ENCODE measurements at regions not wholly inside any gene's neighbourhood (a gene's known extent, or its start where the extent isn't known, plus 50 kb on each side); places are given as distances from the start of the nearest gene placed in this dataset.

- no peak for DNase-seq (ENCODE audit: low spot score)
- Histone ChIP-seq H3K27ac (no peak overlapping the region), H3K4me3 (no peak overlapping the region), H3K4me1 (replicated peaks) (no peaks in the 10 kb centered on the region), H3K27me3 (replicated peaks; ENCODE audit: insufficient read depth) (peaks cover 2% of the 10 kb centered on the region), H3K36me3 (no peaks in the 10 kb centered on the region), H3K9me3 (no peaks in the 10 kb centered on the region)
- no peak for TF ChIP-seq POLR2A (IDR thresholded peaks at IDR 0.05)
- no peak for TF ChIP-seq CTCF (IDR thresholded peaks at IDR 0.05)
- TF ChIP-seq POLR2AphosphoS5 (IDR thresholded peaks at IDR 0.05), result no peak
- intact Hi-C loops (cut with DNase I), result no loop called here
- 87% methylated on average over 5 of the region's 5 CpGs for WGBS
Measured at GRCh38 chr11:19394525-19395016, 153.8 kb upstream of the E2F8 start.

- TF ChIP-seq POLR2A (IDR thresholded peaks at IDR 0.05) (no peak), POLR2AphosphoS5 (IDR thresholded peaks at IDR 0.05) (no peak), CTCF (IDR thresholded peaks at IDR 0.05) (no peak)
- no peaks in the 10 kb centered on the region for H3K36me3 ChIP-seq
- WGBS, result 60% methylated on average over 1 of the region's 1 CpG
Measured at GRCh38 chr11:19393941-19394340, 153.2 kb upstream of the E2F8 start.

GRCh38 chr11:19392847-19393518 is 152.2 kb upstream of the E2F8 start:
- TF ChIP-seq CTCF (IDR thresholded peaks at IDR 0.05), result no peak
- TF ChIP-seq POLR2AphosphoS5 (IDR thresholded peaks at IDR 0.05), result no peak
- TF ChIP-seq POLR2A (IDR thresholded peaks at IDR 0.05), result no peak
- no peak overlapping the region for H3K27ac ChIP-seq
- DNase-seq (ENCODE audit: low spot score), result no peak
- no peaks in the 10 kb centered on the region for H3K36me3 ChIP-seq
- H3K4me1 ChIP-seq (replicated peaks), result no peaks in the 10 kb centered on the region
- 73% methylated on average over 3 of the region's 3 CpGs for WGBS
- no peak overlapping the region for H3K4me3 ChIP-seq
- intact Hi-C loops (cut with DNase I), result no loop called here
- H3K27me3 ChIP-seq (replicated peaks; ENCODE audit: insufficient read depth), result no peaks in the 10 kb centered on the region
- H3K9me3 ChIP-seq, result no peaks in the 10 kb centered on the region

More at GRCh38 chr11:19393941-19394340, 153.2 kb upstream of the E2F8 start:
- peaks cover 2% of the 10 kb centered on the region for H3K27me3 ChIP-seq (replicated peaks; ENCODE audit: insufficient read depth)
- H3K4me3 ChIP-seq, result no peak overlapping the region
- no peak overlapping the region for H3K27ac ChIP-seq
- no peaks in the 10 kb centered on the region for H3K9me3 ChIP-seq
- DNase-seq (ENCODE audit: low spot score), result no peak
- intact Hi-C loops (cut with DNase I), result no loop called here
- no peaks in the 10 kb centered on the region for H3K4me1 ChIP-seq (replicated peaks)

- Histone ChIP-seq H3K36me3 (no peaks in the 10 kb centered on the region), H3K9me3 (no peaks in the 10 kb centered on the region), H3K27ac (no peak overlapping the region), H3K27me3 (replicated peaks; ENCODE audit: insufficient read depth) (no peaks in the 10 kb centered on the region), H3K4me3 (no peak overlapping the region), H3K4me1 (replicated peaks) (no peaks in the 10 kb centered on the region)
- TF ChIP-seq POLR2A (IDR thresholded peaks at IDR 0.05) (no peak), CTCF (IDR thresholded peaks at IDR 0.05) (no peak), POLR2AphosphoS5 (IDR thresholded peaks at IDR 0.05) (no peak)
- intact Hi-C loops (cut with DNase I), result no loop called here
- DNase-seq (ENCODE audit: low spot score), result no peak
- WGBS, result 64% methylated on average over 3 of the region's 3 CpGs
Measured at GRCh38 chr11:19392321-19392720, 151.6 kb upstream of the E2F8 start.

GRCh38 chr11:19391652-19392051 is 150.9 kb upstream of the E2F8 start:
- intact Hi-C loops (cut with DNase I), result no loop called here
- Histone ChIP-seq H3K4me3 (no peak overlapping the region), H3K36me3 (no peaks in the 10 kb centered on the region), H3K27me3 (replicated peaks; ENCODE audit: insufficient read depth) (no peaks in the 10 kb centered on the region), H3K9me3 (no peaks in the 10 kb centered on the region), H3K27ac (no peak overlapping the region), H3K4me1 (replicated peaks) (no peaks in the 10 kb centered on the region)
- WGBS, result 72% methylated on average over 2 of the region's 2 CpGs
- TF ChIP-seq POLR2A (IDR thresholded peaks at IDR 0.05) (no peak), CTCF (IDR thresholded peaks at IDR 0.05) (no peak), POLR2AphosphoS5 (IDR thresholded peaks at IDR 0.05) (no peak)
- DNase-seq (ENCODE audit: low spot score), result no peak

All from prostate gland (tissue), 2 donors.